GM21447 (cell line): ENCODE measurements at regions not wholly inside any gene's neighbourhood (a gene's known extent, or its start where the extent isn't known, plus 50 kb on each side); places are given as distances from the start of the nearest gene placed in this dataset.
"Not testable (repeated sequence)": the region's sequence is repeated elsewhere in the genome, so short reads cannot be mapped to it uniquely, and the experiment has no call there.

ENCODE experiments used
- ATAC-seq: cut with Tn5 transposase; IDR thresholded peaks from one replicate; pipeline ENCODE4 v1.9.1; 2021; ENCODE audit not compliant: unreplicated experiment

- no peak for ATAC-seq
These were observed 141.2 kb upstream of the RREB1 start for GRCh38 chr6:6966569-6966968.

- ATAC-seq: no peak
These were observed 139.4 kb upstream of the RREB1 start for GRCh38 chr6:6968357-6968730.

GRCh38 chr6:6968731-6969552 lies 138.8 kb upstream of the RREB1 start:
- no peak for ATAC-seq

GRCh38 chr6:6969761-6970223 lies 138.0 kb upstream of the RREB1 start:
- ATAC-seq: no peak

- ATAC-seq: no peak
These were observed 136.9 kb upstream of the RREB1 start for GRCh38 chr6:6970851-6971250.

- no peak for ATAC-seq
These were observed 136.4 kb upstream of the RREB1 start for GRCh38 chr6:6971369-6971768.

GRCh38 chr6:6972456-6972855 lies 135.3 kb upstream of the RREB1 start:
- ATAC-seq: no peak

GRCh38 chr6:6973721-6974120 lies 134.0 kb upstream of the RREB1 start:
- no peak for ATAC-seq

- no peak for ATAC-seq
These were observed 132.2 kb upstream of the RREB1 start for GRCh38 chr6:6975459-6976111.

GRCh38 chr6:6976193-6976592 lies 131.6 kb upstream of the RREB1 start:
- no peak for ATAC-seq

- no peak for ATAC-seq
These were observed 129.0 kb upstream of the RREB1 start for GRCh38 chr6:6978731-6979130.

- no peak for ATAC-seq
These were observed 126.7 kb upstream of the RREB1 start for GRCh38 chr6:6980999-6981597.

GRCh38 chr6:6981681-6982322 lies 126.0 kb upstream of the RREB1 start:
- no peak for ATAC-seq

- ATAC-seq: no peak
These were observed 125.1 kb upstream of the RREB1 start for GRCh38 chr6:6982663-6983062.

GRCh38 chr6:6984585-6985366 lies 123.0 kb upstream of the RREB1 start:
- no peak for ATAC-seq

- ATAC-seq: no peak
These were observed 121.4 kb upstream of the RREB1 start for GRCh38 chr6:6986344-6986743.

GRCh38 chr6:6987749-6988148 lies 120.0 kb upstream of the RREB1 start:
- ATAC-seq: no peak

- ATAC-seq: not testable (repeated sequence)
These were observed 117.7 kb upstream of the RREB1 start for GRCh38 chr6:6990059-6990458.

GRCh38 chr6:6993503-6994237 lies 114.1 kb upstream of the RREB1 start:
- ATAC-seq: no peak

GRCh38 chr6:6994796-6995195 lies 113.0 kb upstream of the RREB1 start:
- no peak for ATAC-seq
